Retinal pigment epithelial cell (primary cell): ENCODE measurements at regions not wholly inside any gene's neighbourhood (a gene's known extent, or its start where the extent isn't known, plus 50 kb on each side); places are given as distances from the start of the nearest gene placed in this dataset.
A peak's percentile ranks its signal among the peaks of the same experiment; 100 is the strongest.

Experiments
- DNase-seq: peaks from one replicate; pipeline ENCODE4 v3.0.0-alpha.2; 2010; ENCODE audit warnings: low read depth
- H3K4me3 ChIP-seq: 2 replicates; pipeline ENCODE4 v1.5.1; 2011; ENCODE audit warnings: mild to moderate bottlenecking, low read length, control low read depth, moderate library complexity
- TF ChIP-seq, protein P1 (sequence below): conservative IDR thresholded peaks from 2 replicates; pipeline ENCODE4 v1.5.1; 2011; ENCODE audit warnings: low read depth, low read length, control low read depth, inconsistent platforms

DNA sequence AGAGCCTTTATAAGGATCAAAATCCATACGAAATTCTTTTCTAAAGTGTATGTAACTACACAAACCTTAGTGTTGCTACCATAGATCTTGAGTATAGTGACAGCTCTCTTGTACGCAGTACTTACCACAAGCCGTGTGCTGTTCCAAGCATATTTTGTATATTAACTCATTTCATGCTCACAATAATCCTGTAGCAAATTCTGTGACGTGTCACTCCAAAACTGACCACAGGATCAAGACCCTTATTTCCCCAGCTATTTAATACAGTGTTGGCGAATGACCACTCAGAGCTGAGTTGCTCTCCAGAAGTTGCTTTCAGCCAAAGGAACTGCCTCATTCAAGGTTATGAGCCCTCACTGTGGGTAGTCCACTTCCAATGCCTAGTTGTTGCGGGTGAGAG, 169.8 kb downstream of the BTG1 start:
- TF ChIP-seq, protein P1, sequence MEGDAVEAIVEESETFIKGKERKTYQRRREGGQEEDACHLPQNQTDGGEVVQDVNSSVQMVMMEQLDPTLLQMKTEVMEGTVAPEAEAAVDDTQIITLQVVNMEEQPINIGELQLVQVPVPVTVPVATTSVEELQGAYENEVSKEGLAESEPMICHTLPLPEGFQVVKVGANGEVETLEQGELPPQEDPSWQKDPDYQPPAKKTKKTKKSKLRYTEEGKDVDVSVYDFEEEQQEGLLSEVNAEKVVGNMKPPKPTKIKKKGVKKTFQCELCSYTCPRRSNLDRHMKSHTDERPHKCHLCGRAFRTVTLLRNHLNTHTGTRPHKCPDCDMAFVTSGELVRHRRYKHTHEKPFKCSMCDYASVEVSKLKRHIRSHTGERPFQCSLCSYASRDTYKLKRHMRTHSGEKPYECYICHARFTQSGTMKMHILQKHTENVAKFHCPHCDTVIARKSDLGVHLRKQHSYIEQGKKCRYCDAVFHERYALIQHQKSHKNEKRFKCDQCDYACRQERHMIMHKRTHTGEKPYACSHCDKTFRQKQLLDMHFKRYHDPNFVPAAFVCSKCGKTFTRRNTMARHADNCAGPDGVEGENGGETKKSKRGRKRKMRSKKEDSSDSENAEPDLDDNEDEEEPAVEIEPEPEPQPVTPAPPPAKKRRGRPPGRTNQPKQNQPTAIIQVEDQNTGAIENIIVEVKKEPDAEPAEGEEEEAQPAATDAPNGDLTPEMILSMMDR, result no peak
- no peak overlapping the region for H3K4me3 ChIP-seq
- DNase-seq, result no peak

GRCh38 chr12:91974541-91975085, 171.0 kb downstream of the BTG1 start:
- peak; percentile 65 for DNase-seq
- TF ChIP-seq, protein P1, result no peak
- no peak overlapping the region for H3K4me3 ChIP-seq

- TF ChIP-seq, protein P1, result no peak
- no peak for DNase-seq
- H3K4me3 ChIP-seq, result no peak overlapping the region
Measured at GRCh38 chr12:91973813-91974212, 171.8 kb downstream of the BTG1 start.

GRCh38 chr12:91972896-91973295, 172.8 kb downstream of the BTG1 start:
- TF ChIP-seq, protein P1, result no peak
- DNase-seq, result no peak
- no peak overlapping the region for H3K4me3 ChIP-seq

DNA sequence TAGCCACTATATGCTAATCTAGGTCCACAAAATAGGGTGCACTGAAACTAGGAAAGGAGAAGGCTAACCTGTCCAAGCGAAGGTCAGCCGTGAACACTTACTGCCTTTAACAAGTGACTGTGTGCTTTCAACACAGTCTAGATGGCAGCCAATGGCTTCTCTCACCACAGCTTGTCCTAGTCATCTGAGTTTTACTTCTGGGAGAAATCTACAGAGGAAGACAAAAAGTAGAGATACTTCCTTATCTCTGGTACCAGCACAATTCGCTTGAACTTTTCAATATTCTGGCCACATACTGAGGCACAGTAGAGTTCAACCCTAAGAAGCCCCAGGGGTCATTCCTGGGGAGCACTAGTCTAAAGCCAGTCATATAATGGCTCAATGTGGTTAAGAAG, 176.9 kb downstream of the BTG1 start:
- DNase-seq, result no peak
- TF ChIP-seq, protein P1, result no peak
- no peak overlapping the region for H3K4me3 ChIP-seq

- TF ChIP-seq, protein P1, result no peak
- DNase-seq, result no peak
Measured at GRCh38 chr12:91968076-91968776, 177.4 kb downstream of the BTG1 start.

DNA sequence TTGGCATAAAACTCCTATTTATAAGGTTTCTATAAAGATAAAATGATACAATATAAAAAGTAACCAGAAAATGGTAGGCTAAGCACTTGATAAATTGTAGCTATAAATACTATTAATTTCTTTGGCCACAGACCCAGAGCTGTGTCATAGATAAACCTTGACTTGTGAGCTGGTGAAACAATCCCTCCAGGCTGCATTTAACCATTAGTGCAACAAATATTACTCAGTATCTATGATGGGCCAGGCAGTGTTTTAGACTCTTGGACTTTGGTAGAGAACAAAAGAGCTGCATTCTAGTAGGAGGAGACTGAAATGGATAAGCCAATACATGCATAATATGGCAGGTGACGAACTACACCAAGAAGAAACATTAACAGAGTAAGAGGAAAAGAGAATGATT, 178.1 kb downstream of the BTG1 start:
- DNase-seq, result no peak
- no peak overlapping the region for H3K4me3 ChIP-seq
- TF ChIP-seq, protein P1, result no peak

More at GRCh38 chr12:91968076-91968776, 177.4 kb downstream of the BTG1 start:
- no peak overlapping the region for H3K4me3 ChIP-seq
